ENCODE measurements at regions not wholly inside any gene's neighbourhood (a gene's known extent, or its start where the extent isn't known, plus 50 kb on each side); places are given as distances from the start of the nearest gene placed in this dataset.

DNA sequence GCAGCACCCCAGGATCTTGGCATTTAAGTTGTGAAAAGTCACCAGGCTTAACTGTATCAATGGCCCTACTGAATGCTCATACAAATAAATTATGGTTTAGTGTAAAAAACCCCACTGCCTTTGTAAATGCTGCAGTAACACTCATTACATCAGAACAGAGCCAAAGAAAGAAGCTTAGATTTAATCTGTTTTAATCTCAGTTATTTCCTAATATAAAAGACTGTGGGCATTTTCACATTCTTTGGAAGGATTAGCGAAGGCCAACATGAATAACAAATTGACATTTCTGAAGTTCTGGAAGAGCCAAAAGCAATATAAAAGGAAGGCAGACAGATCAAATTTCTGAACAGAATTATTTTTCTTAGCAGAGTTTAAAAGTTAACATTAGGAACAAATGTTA is 140.0 kb upstream of the HCCS start:
- no peak for TF ChIP-seq EP300 (IDR thresholded peaks at IDR 0.05)
- TF ChIP-seq, protein P1, sequence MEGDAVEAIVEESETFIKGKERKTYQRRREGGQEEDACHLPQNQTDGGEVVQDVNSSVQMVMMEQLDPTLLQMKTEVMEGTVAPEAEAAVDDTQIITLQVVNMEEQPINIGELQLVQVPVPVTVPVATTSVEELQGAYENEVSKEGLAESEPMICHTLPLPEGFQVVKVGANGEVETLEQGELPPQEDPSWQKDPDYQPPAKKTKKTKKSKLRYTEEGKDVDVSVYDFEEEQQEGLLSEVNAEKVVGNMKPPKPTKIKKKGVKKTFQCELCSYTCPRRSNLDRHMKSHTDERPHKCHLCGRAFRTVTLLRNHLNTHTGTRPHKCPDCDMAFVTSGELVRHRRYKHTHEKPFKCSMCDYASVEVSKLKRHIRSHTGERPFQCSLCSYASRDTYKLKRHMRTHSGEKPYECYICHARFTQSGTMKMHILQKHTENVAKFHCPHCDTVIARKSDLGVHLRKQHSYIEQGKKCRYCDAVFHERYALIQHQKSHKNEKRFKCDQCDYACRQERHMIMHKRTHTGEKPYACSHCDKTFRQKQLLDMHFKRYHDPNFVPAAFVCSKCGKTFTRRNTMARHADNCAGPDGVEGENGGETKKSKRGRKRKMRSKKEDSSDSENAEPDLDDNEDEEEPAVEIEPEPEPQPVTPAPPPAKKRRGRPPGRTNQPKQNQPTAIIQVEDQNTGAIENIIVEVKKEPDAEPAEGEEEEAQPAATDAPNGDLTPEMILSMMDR (IDR thresholded peaks at IDR 0.05), result no peak

All from gastroesophageal sphincter (tissue), 3 donors.